ENCODE measurements at regions not wholly inside any gene's neighbourhood (a gene's known extent, or its start where the extent isn't known, plus 50 kb on each side); places are given as distances from the start of the nearest gene placed in this dataset.

GRCh38 chr1:83813576-83813975, 185.4 kb downstream of the TTLL7 start:
- H3K4me3 Mint-ChIP-seq: no peak overlapping the region
- ATAC-seq: no peak
- no peak for DNase-seq
- peaks cover 2% of the 10 kb centered on the region for H3K36me3 Mint-ChIP-seq (ENCODE audit: insufficient read depth)
- no peaks in the 10 kb centered on the region for H3K4me1 Mint-ChIP-seq (ENCODE audit: low read depth)
- no peaks in the 10 kb centered on the region for H3K9me3 Mint-ChIP-seq
- H3K27me3 Mint-ChIP-seq (ENCODE audit: low read depth): no peaks in the 10 kb centered on the region

DNA sequence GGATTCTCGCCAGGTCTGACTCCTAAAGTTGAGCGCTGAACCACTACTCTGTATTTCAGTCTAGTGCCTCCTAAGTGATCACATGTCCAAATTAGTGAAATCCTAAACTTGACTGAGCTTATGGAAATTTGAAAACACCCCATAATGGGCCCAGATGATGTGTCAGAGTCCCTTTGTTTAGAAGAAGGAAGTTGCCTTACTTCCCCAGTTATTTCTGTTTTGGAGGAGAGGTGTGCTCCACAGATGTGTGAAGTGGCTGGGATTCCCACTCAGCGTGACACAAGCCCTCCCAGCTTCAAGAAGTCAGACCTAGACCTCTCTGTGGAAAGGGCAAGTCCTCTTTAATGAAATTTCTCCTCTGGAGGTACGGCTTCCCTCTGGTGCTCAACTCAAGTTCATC, 188.8 kb downstream of the TTLL7 start:
- H3K36me3 Mint-ChIP-seq (ENCODE audit: insufficient read depth): peaks cover 2% of the 10 kb centered on the region
- H3K4me3 Mint-ChIP-seq: no peak overlapping the region
- no peaks in the 10 kb centered on the region for H3K27me3 Mint-ChIP-seq (ENCODE audit: low read depth)
- no peaks in the 10 kb centered on the region for H3K9me3 Mint-ChIP-seq
- ATAC-seq (no peak), DNase-seq (no peak)
- no peaks in the 10 kb centered on the region for H3K4me1 Mint-ChIP-seq (ENCODE audit: low read depth)

- no peaks in the 10 kb centered on the region for H3K4me1 Mint-ChIP-seq (ENCODE audit: low read depth)
- H3K4me3 Mint-ChIP-seq: no peak overlapping the region
- ATAC-seq (no peak), DNase-seq (no peak)
- no peaks in the 10 kb centered on the region for H3K27me3 Mint-ChIP-seq (ENCODE audit: low read depth)
- no peaks in the 10 kb centered on the region for H3K36me3 Mint-ChIP-seq (ENCODE audit: insufficient read depth)
- no peaks in the 10 kb centered on the region for H3K9me3 Mint-ChIP-seq
These were observed 190.4 kb downstream of the TTLL7 start for GRCh38 chr1:83808536-83808935.

DNA sequence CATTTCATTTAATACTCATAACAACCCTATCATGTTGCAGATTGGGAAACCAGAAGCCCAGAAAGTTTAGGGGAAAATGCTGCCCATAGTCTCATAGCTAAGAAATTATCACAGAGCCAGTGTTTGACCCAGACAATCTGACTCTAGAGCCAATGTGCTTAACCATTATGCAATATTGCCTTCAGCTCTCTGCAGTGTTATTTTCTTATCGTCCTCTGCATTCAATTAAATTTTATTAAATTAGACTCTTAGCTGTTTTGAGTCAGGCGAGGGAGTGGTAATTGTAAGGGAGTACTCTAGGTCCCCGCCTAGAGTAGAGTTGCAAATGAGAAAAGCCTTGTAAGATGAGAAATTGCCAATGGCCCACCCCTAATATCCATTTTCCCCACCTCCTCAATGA, 191.1 kb downstream of the TTLL7 start:
- Mint-ChIP-seq H3K4me1 (ENCODE audit: low read depth) (no peaks in the 10 kb centered on the region), H3K36me3 (ENCODE audit: insufficient read depth) (no peaks in the 10 kb centered on the region), H3K27me3 (ENCODE audit: low read depth) (no peaks in the 10 kb centered on the region), H3K9me3 (no peaks in the 10 kb centered on the region), H3K4me3 (no peak overlapping the region)
- no peak for DNase-seq
- ATAC-seq: no peak

DNA sequence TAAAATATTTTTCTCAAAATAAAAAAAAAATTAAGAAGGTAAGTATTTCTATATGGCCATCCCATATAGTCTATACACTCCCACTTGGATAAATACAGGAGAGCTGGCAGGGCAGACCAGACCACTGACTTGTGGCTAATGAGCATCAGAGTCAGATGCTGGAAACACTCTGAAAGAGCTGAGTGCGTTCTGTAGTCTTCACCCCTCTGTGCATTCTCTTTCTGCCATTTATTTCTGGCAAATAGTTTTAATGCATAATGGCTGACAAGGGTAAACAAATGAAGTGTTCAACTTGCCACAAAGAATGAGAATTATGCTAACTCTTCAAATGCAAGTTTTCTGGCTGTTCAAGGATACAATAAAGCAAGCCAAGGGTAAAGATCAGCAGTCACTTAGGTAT, 191.7 kb downstream of the TTLL7 start:
- ATAC-seq (no peak), DNase-seq (no peak)
- no peaks in the 10 kb centered on the region for H3K9me3 Mint-ChIP-seq
- H3K36me3 Mint-ChIP-seq (ENCODE audit: insufficient read depth): no peaks in the 10 kb centered on the region
- no peak overlapping the region for H3K4me3 Mint-ChIP-seq
- no peaks in the 10 kb centered on the region for H3K4me1 Mint-ChIP-seq (ENCODE audit: low read depth)
- H3K27me3 Mint-ChIP-seq (ENCODE audit: low read depth): no peaks in the 10 kb centered on the region

GRCh38 chr1:83805921-83806320, 193.0 kb downstream of the TTLL7 start:
- Mint-ChIP-seq H3K4me1 (ENCODE audit: low read depth) (no peaks in the 10 kb centered on the region), H3K27me3 (ENCODE audit: low read depth) (no peaks in the 10 kb centered on the region), H3K36me3 (ENCODE audit: insufficient read depth) (no peaks in the 10 kb centered on the region), H3K9me3 (no peaks in the 10 kb centered on the region), H3K4me3 (no peak overlapping the region)
- DNase-seq (no peak), ATAC-seq (no peak)

- H3K4me1 Mint-ChIP-seq (ENCODE audit: low read depth): no peaks in the 10 kb centered on the region
- no peaks in the 10 kb centered on the region for H3K9me3 Mint-ChIP-seq
- no peak overlapping the region for H3K4me3 Mint-ChIP-seq
- ATAC-seq (no peak), DNase-seq (no peak)
- H3K27me3 Mint-ChIP-seq (ENCODE audit: low read depth): no peaks in the 10 kb centered on the region
- no peaks in the 10 kb centered on the region for H3K36me3 Mint-ChIP-seq (ENCODE audit: insufficient read depth)
These were observed 196.3 kb downstream of the TTLL7 start for GRCh38 chr1:83802460-83803152.

- DNase-seq (no peak), ATAC-seq (no peak)
- no peaks in the 10 kb centered on the region for H3K9me3 Mint-ChIP-seq
- no peaks in the 10 kb centered on the region for H3K4me1 Mint-ChIP-seq (ENCODE audit: low read depth)
- H3K4me3 Mint-ChIP-seq: no peak overlapping the region
- H3K36me3 Mint-ChIP-seq (ENCODE audit: insufficient read depth): no peaks in the 10 kb centered on the region
- H3K27me3 Mint-ChIP-seq (ENCODE audit: low read depth): no peaks in the 10 kb centered on the region
These were observed 196.9 kb downstream of the TTLL7 start for GRCh38 chr1:83802023-83802422.

GRCh38 chr1:83800066-83800465, 198.9 kb downstream of the TTLL7 start:
- no peaks in the 10 kb centered on the region for H3K36me3 Mint-ChIP-seq (ENCODE audit: insufficient read depth)
- no peak overlapping the region for H3K4me3 Mint-ChIP-seq
- H3K9me3 Mint-ChIP-seq: no peaks in the 10 kb centered on the region
- DNase-seq (no peak), ATAC-seq (no peak)
- H3K4me1 Mint-ChIP-seq (ENCODE audit: low read depth): no peaks in the 10 kb centered on the region
- no peaks in the 10 kb centered on the region for H3K27me3 Mint-ChIP-seq (ENCODE audit: low read depth)

DNA sequence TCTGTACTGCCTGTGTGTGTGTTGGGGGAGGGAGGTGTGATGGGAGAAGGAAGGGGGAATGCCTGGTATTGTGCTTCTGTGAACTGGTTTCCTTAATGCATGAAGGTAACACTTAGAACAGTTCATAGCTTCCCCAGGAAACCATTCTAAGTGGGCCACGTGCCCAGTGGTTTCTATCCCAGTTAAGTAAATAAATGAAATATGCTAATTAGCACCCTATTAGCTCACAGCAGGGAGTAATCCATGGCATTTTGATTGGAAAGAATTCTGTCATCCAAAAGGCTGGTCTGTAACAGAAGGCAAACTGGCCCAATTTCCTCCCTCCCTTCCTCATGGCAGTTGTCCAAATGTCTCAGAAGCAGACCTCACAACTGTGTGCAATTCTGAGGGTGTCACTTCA, 199.3 kb downstream of the TTLL7 start:
- no peak for ATAC-seq
- no peaks in the 10 kb centered on the region for H3K4me1 Mint-ChIP-seq (ENCODE audit: low read depth)
- H3K9me3 Mint-ChIP-seq: no peaks in the 10 kb centered on the region
- H3K36me3 Mint-ChIP-seq (ENCODE audit: insufficient read depth): no peaks in the 10 kb centered on the region
- DNase-seq: no peak
- H3K27me3 Mint-ChIP-seq (ENCODE audit: low read depth): no peaks in the 10 kb centered on the region
- H3K4me3 Mint-ChIP-seq: no peak overlapping the region

DNA sequence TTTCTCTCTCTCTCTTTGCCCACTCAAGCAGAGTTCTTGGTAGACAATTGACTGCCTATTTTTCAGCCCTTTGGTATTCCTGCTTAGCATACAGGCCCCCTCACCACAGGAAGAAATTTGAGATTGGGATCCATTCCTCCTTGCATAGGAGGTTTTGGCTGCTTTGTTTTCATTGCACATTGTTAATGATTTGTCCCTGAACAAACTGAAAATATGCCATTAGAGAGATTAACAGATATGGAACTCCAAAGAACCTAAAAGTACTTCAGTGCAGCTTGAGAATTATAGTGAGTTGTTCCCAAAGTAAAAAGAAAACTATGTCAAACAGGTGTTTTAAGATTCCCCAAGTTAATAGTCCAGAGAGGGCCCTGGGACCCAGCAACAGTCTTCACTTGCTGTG, 200.0 kb downstream of the TTLL7 start:
- Mint-ChIP-seq H3K36me3 (ENCODE audit: insufficient read depth) (no peaks in the 10 kb centered on the region), H3K27me3 (ENCODE audit: low read depth) (no peaks in the 10 kb centered on the region), H3K9me3 (no peaks in the 10 kb centered on the region), H3K4me3 (no peak overlapping the region), H3K4me1 (ENCODE audit: low read depth) (no peaks in the 10 kb centered on the region)
- ATAC-seq (no peak), DNase-seq (no peak)

DNA sequence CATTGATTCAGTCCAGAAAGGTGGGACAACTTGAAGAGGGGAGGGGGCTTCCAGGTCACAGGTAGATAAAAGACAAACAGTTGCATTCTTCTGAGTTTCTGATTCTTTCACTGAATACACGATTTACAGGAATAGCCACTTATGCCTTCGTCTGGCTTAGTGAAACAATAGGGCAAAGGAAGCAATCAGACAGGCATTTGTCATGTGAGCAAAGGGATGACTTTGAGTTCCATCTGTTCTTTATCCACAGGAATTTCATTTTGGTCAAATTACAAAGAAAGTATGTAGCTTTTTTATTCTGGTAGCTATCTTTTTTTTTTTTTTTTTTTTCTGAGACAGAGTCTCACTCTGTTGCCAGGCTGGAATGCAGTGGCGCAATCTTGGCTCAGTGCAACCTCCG, 202.5 kb downstream of the TTLL7 start:
- DNase-seq (no peak), ATAC-seq (no peak)
- Mint-ChIP-seq H3K36me3 (ENCODE audit: insufficient read depth) (no peaks in the 10 kb centered on the region), H3K4me1 (ENCODE audit: low read depth) (no peaks in the 10 kb centered on the region), H3K9me3 (no peaks in the 10 kb centered on the region), H3K4me3 (no peak overlapping the region), H3K27me3 (ENCODE audit: low read depth) (no peaks in the 10 kb centered on the region)

- H3K4me3 Mint-ChIP-seq: no peak overlapping the region
- no peaks in the 10 kb centered on the region for H3K27me3 Mint-ChIP-seq (ENCODE audit: low read depth)
- DNase-seq (no peak), ATAC-seq (no peak)
- H3K36me3 Mint-ChIP-seq (ENCODE audit: insufficient read depth): no peaks in the 10 kb centered on the region
- H3K9me3 Mint-ChIP-seq: no peaks in the 10 kb centered on the region
- H3K4me1 Mint-ChIP-seq (ENCODE audit: low read depth): no peaks in the 10 kb centered on the region
These were observed 204.5 kb downstream of the TTLL7 start for GRCh38 chr1:83794384-83794783.

GRCh38 chr1:83791821-83792437, 207.0 kb downstream of the TTLL7 start:
- H3K9me3 Mint-ChIP-seq: no peaks in the 10 kb centered on the region
- no peak overlapping the region for H3K4me3 Mint-ChIP-seq
- ATAC-seq (no peak), DNase-seq (no peak)
- H3K27me3 Mint-ChIP-seq (ENCODE audit: low read depth): peaks cover 1% of the 10 kb centered on the region
- no peaks in the 10 kb centered on the region for H3K4me1 Mint-ChIP-seq (ENCODE audit: low read depth)
- H3K36me3 Mint-ChIP-seq (ENCODE audit: insufficient read depth): no peaks in the 10 kb centered on the region

DNA sequence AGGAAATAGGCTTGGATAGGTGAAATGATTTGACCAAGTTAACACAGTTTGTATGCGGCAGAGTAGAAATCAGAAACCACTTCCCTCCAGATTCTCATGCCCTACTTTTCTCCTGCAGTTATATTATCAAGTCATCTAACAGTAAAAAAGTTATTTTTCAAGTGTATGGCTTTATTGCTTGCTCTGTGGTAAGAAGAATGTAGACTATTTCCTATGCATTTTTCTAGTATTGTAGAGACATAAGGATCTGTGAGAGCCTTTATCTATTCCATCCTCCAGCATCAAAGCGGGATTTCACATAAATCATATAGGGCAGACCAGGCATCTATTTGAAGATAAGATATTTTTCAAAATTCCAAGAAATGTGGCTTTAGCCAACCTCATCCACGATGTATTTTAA, 208.5 kb downstream of the TTLL7 start:
- DNase-seq (no peak), ATAC-seq (no peak)
- no peak overlapping the region for H3K4me3 Mint-ChIP-seq
- H3K9me3 Mint-ChIP-seq: no peaks in the 10 kb centered on the region
- peaks cover 1% of the 10 kb centered on the region for H3K27me3 Mint-ChIP-seq (ENCODE audit: low read depth)
- H3K36me3 Mint-ChIP-seq (ENCODE audit: insufficient read depth): no peaks in the 10 kb centered on the region
- no peaks in the 10 kb centered on the region for H3K4me1 Mint-ChIP-seq (ENCODE audit: low read depth)
